ENCODE measurements at regions not wholly inside any gene's neighbourhood (a gene's known extent, or its start where the extent isn't known, plus 50 kb on each side); places are given as distances from the start of the nearest gene placed in this dataset.

DNA sequence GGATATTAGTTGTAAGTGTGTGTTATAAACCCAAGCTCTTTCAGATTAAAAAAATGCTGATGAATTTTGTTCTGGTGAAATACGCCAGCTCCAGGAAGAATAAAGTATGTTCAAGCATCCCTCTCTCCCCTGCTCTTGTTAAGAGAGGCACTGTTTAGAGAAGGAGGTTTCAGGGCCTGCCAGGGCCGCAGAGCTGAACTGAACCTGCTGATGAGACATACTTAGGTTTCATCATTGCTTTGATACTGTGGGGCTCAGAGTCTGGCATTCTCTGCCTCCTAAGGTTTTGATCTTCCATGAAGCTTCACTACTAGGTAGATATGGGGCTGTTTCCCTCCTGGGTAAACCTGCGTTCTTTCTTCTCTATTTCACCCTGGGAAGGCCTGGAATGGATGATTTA lies 175.3 kb upstream of the FAM20A start:
- Histone ChIP-seq H3K27me3 (ENCODE audit: control insufficient read depth, insufficient read depth, low read length) (no peaks in the 10 kb centered on the region), H3K9me3 (ENCODE audit: control insufficient read depth, insufficient read depth, low read depth, low read length) (no peaks in the 10 kb centered on the region), H3K4me1 (ENCODE audit: control insufficient read depth, insufficient read depth, low read length) (no peaks in the 10 kb centered on the region), H3K36me3 (ENCODE audit: control insufficient read depth, insufficient read depth, low read length) (no peaks in the 10 kb centered on the region), H3K27ac (ENCODE audit: low read length) (no peak overlapping the region), H3K4me3 (ENCODE audit: low read depth in 2 of 2, low read length in 2 of 2) (no peak overlapping the region)
- DNase-seq (ENCODE audit: low read depth, low spot score) (no peak), ATAC-seq (no peak)
- TF ChIP-seq, protein P1, sequence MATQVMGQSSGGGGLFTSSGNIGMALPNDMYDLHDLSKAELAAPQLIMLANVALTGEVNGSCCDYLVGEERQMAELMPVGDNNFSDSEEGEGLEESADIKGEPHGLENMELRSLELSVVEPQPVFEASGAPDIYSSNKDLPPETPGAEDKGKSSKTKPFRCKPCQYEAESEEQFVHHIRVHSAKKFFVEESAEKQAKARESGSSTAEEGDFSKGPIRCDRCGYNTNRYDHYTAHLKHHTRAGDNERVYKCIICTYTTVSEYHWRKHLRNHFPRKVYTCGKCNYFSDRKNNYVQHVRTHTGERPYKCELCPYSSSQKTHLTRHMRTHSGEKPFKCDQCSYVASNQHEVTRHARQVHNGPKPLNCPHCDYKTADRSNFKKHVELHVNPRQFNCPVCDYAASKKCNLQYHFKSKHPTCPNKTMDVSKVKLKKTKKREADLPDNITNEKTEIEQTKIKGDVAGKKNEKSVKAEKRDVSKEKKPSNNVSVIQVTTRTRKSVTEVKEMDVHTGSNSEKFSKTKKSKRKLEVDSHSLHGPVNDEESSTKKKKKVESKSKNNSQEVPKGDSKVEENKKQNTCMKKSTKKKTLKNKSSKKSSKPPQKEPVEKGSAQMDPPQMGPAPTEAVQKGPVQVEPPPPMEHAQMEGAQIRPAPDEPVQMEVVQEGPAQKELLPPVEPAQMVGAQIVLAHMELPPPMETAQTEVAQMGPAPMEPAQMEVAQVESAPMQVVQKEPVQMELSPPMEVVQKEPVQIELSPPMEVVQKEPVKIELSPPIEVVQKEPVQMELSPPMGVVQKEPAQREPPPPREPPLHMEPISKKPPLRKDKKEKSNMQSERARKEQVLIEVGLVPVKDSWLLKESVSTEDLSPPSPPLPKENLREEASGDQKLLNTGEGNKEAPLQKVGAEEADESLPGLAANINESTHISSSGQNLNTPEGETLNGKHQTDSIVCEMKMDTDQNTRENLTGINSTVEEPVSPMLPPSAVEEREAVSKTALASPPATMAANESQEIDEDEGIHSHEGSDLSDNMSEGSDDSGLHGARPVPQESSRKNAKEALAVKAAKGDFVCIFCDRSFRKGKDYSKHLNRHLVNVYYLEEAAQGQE (IDR thresholded peaks at IDR 0.05; ENCODE audit: insufficient read depth in 1 of 2, low read depth in 2 of 2, low read length in 1 of 2), result no peak
- TF ChIP-seq POLR2AphosphoS5 (IDR thresholded peaks at IDR 0.05; ENCODE audit: low read depth, low read length) (no peak), SIN3A (IDR thresholded peaks at IDR 0.05; ENCODE audit: borderline replicate concordance, insufficient read depth, low read depth, low read length) (no peak)
- BruUV-seq (replicated peaks), result no TSS peak
- in situ Hi-C loops (cut with HindIII; ENCODE audit: low pct_unique_long_range_greater_than_20kb, low sequenced_read_pairs), result no loop called here
- ChIA-PET POLR2A (no interaction called here), CTCF (no interaction called here)
- intact Hi-C loops (cut with micrococcal nuclease; ENCODE audit: unreplicated experiment), result loop anchor here (2.0 to 5.0 kb wide), 2 partner anchors 131 to 192 kb away; no protein-coding TSS in a partner anchor

DNA sequence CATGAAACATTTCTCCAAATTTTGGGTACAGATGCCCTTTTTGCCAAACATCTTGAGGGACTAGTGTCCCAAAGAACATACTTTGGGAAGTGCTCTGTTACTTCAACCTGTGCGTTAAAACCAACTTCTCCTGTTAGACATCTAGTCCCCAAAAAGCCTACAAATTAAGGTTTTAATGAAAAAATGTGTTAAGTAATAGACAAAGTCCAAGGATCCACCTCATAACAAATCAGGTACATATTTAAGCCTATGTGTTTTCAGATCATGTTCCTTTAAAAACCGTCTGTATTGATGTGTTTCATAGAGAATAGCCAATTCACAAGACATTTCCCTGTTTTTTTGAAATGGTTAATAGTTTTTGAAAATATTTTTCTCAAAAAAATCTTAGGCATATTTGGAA lies 174.8 kb upstream of the FAM20A start:
- Histone ChIP-seq H3K4me3 (ENCODE audit: low read depth in 2 of 2, low read length in 2 of 2) (no peak overlapping the region), H3K27ac (ENCODE audit: low read length) (no peak overlapping the region), H3K36me3 (ENCODE audit: control insufficient read depth, insufficient read depth, low read length) (no peaks in the 10 kb centered on the region), H3K4me1 (ENCODE audit: control insufficient read depth, insufficient read depth, low read length) (no peaks in the 10 kb centered on the region), H3K27me3 (ENCODE audit: control insufficient read depth, insufficient read depth, low read length) (no peaks in the 10 kb centered on the region), H3K9me3 (ENCODE audit: control insufficient read depth, insufficient read depth, low read depth, low read length) (no peaks in the 10 kb centered on the region)
- intact Hi-C loops (cut with micrococcal nuclease; ENCODE audit: unreplicated experiment), result loop anchor here (2.0 to 5.0 kb wide), 3 partner anchors 131 to 459 kb away; no protein-coding TSS in a partner anchor
- ChIA-PET POLR2A (no interaction called here), CTCF (interaction anchor here (1.1 kb wide), 1 partner anchor 473 kb away, joined by 3 read pairs; no protein-coding TSS in a partner anchor)
- in situ Hi-C loops (cut with HindIII; ENCODE audit: low pct_unique_long_range_greater_than_20kb, low sequenced_read_pairs), result no loop called here
- TF ChIP-seq TCF7L2 (IDR thresholded peaks at IDR 0.05; ENCODE audit: low read depth, low read length), result no peak
- TF ChIP-seq, protein P1 (IDR thresholded peaks at IDR 0.05; ENCODE audit: insufficient read depth in 1 of 2, low read depth in 2 of 2, low read length in 1 of 2), result no peak
- TF ChIP-seq SIN3A (IDR thresholded peaks at IDR 0.05; ENCODE audit: borderline replicate concordance, insufficient read depth, low read depth, low read length), result no peak
- TF ChIP-seq POLR2AphosphoS5 (IDR thresholded peaks at IDR 0.05; ENCODE audit: low read depth, low read length), result no peak
- TF ChIP-seq, protein P2, sequence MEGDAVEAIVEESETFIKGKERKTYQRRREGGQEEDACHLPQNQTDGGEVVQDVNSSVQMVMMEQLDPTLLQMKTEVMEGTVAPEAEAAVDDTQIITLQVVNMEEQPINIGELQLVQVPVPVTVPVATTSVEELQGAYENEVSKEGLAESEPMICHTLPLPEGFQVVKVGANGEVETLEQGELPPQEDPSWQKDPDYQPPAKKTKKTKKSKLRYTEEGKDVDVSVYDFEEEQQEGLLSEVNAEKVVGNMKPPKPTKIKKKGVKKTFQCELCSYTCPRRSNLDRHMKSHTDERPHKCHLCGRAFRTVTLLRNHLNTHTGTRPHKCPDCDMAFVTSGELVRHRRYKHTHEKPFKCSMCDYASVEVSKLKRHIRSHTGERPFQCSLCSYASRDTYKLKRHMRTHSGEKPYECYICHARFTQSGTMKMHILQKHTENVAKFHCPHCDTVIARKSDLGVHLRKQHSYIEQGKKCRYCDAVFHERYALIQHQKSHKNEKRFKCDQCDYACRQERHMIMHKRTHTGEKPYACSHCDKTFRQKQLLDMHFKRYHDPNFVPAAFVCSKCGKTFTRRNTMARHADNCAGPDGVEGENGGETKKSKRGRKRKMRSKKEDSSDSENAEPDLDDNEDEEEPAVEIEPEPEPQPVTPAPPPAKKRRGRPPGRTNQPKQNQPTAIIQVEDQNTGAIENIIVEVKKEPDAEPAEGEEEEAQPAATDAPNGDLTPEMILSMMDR (IDR thresholded peaks at IDR 0.05), result no peak
- ATAC-seq, result no peak
- no TSS peak for BruUV-seq (replicated peaks)
- DNase-seq (ENCODE audit: low read depth, low spot score), result no peak
